Gastroesophageal sphincter (tissue), 3 donors: ENCODE measurements at regions not wholly inside any gene's neighbourhood (a gene's known extent, or its start where the extent isn't known, plus 50 kb on each side); places are given as distances from the start of the nearest gene placed in this dataset.

ENCODE experiments used
- CTCF ChIP-seq, 4 experiments: fragments of 200-600 bp in 2 of 4; fragments of 450-650 bp in 2 of 4; sonication (generic) in 1 of 4; IDR thresholded peaks; one replicate each; pipeline ENCODE4 v1.5.1; 2017 to 2019; ENCODE audit warnings: antibody characterized with exemption in 4 of 4, mild to moderate bottlenecking in 2 of 4, moderate library complexity in 2 of 4
- EP300 ChIP-seq: sonication (generic); formaldehyde crosslinking; IDR thresholded peaks from one replicate; pipeline ENCODE4 v1.6.1; 2017; ENCODE audit warnings: antibody characterized with exemption, mild to moderate bottlenecking

GRCh38 chr21:29238053-29238966 lies 60.4 kb upstream of the BACH1 start:
- TF ChIP-seq CTCF (IDR thresholded peaks at IDR 0.05) (no peak), EP300 (no peak)
